CD4-positive, alpha-beta T cell treated with Interleukin-21 for 1 hour (primary cell): ENCODE measurements at regions not wholly inside any gene's neighbourhood (a gene's known extent, or its start where the extent isn't known, plus 50 kb on each side); places are given as distances from the start of the nearest gene placed in this dataset.
"Not testable (repeated sequence)": the region's sequence is repeated elsewhere in the genome, so short reads cannot be mapped to it uniquely, and the experiment has no call there.

ENCODE experiments used
- DNase-seq: peaks from one replicate; pipeline ENCODE4 v3.0.0-alpha.2; 2020

- no peak for DNase-seq
These were observed 1306.3 kb upstream of the TMEM132C start for GRCh38 chr12:126960709-126961108.

DNA sequence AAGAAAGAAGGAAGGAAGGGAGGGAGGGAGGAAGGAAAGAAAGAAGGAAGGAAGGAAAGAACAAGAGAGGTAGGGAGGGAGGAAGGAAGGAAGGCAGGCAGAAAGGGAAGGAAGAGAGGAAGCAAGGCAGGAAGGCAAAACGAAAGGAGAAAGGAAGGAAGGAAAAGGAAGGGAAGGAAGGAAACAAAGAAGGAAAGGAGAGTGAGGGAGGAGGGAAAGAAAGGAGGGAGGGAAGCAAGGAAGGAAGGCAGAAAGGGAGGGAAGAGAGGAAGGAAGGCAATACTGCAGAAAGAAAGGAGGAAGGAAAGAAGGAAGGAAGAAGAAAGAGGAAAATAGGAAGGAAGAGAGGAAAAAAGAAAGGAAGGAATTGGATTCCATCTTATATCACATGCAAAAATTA lies 1303.1 kb upstream of the TMEM132C start:
- DNase-seq: no peak

GRCh38 chr12:126966498-126966897 lies 1300.5 kb upstream of the TMEM132C start:
- no peak for DNase-seq

- DNase-seq: no peak
These were observed 1299.8 kb upstream of the TMEM132C start for GRCh38 chr12:126967152-126967551.

- DNase-seq: no peak
These were observed 1292.2 kb upstream of the TMEM132C start for GRCh38 chr12:126974779-126975178.

DNA sequence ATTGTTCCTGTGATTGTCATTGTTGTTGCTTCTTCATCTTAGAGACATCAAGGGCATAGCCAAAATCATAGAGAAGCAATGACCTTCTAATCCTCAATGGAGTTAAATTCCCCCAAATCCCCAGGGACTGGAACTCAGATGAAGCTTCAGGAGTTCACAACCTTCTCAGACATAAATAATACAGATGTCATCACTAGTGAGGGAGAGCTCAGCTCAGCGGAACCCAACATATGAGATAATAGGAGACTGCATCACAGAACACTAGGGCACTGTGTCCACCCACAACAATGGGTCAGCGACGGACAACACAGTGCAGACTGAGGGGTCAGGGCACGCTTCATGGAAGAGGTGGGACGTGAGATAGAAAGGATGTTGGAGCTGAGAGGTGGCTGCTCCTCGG lies 1290.4 kb upstream of the TMEM132C start:
- DNase-seq: no peak

- not testable (repeated sequence) for DNase-seq
These were observed 1287.4 kb upstream of the TMEM132C start for GRCh38 chr12:126979564-126979963.

- DNase-seq: no peak
These were observed 1284.3 kb upstream of the TMEM132C start for GRCh38 chr12:126982707-126983106.

GRCh38 chr12:126983735-126984134 lies 1283.2 kb upstream of the TMEM132C start:
- not testable (repeated sequence) for DNase-seq

- not testable (repeated sequence) for DNase-seq
These were observed 1281.3 kb upstream of the TMEM132C start for GRCh38 chr12:126985663-126986062.

- no peak for DNase-seq
These were observed 1277.4 kb upstream of the TMEM132C start for GRCh38 chr12:126989532-126989931.

DNA sequence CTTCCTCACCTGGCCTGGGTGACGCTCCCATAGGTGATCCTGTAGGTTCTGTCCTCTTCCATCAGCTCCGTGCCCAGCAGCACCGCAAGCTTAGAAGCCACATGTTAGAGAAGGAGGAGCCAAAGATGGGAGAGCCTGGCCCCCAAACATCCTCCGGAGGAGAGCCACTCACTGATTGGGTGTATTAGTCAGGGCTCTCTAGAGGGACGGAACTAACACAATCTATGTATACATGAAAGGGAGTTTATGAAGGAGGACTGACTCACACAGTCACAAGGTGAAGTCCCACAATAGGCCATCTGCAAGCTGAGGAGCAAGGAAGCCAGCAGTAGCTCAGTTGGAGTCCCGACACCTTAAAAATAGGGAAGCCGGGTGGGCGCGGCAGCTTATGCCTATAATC lies 1273.1 kb upstream of the TMEM132C start:
- DNase-seq: no peak

DNA sequence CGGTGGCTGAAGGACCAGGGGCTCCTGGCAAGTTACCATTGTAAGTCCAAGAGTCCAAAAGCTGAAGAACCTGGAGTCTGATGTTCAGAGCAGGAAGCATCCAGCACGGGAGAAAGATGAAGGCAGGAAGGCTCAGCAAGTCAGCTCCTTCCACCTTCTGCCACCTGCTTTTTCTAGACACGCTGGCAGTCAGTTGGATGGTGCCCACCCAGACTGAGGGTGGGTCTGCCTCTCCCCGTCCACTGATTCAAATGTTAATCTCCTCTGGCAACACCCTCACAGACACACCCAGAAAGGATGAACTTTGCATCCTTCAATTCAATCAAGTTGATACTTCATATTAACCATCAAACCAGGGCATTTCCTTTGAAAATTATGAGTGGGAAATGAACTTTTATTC lies 1272.4 kb upstream of the TMEM132C start:
- no peak for DNase-seq

DNA sequence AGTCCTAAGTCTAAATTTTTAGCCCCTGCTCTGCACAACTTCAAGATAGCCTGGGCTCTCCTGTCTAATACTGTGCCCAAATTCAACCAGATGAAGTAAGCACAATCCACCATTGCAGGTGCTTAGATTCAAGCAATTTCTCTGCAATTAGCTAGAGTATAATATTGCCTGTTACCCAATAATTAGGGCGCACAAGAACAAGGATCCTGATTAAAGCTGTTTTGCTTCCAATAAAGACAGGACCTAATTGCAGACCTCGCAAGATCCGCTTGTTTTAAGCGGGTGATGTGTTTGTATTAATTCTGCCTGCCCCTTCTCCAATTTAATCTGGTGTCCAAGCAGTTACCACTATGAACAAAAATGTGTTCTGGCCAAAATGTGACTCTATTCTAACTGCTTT lies 1268.9 kb upstream of the TMEM132C start:
- DNase-seq: no peak

DNA sequence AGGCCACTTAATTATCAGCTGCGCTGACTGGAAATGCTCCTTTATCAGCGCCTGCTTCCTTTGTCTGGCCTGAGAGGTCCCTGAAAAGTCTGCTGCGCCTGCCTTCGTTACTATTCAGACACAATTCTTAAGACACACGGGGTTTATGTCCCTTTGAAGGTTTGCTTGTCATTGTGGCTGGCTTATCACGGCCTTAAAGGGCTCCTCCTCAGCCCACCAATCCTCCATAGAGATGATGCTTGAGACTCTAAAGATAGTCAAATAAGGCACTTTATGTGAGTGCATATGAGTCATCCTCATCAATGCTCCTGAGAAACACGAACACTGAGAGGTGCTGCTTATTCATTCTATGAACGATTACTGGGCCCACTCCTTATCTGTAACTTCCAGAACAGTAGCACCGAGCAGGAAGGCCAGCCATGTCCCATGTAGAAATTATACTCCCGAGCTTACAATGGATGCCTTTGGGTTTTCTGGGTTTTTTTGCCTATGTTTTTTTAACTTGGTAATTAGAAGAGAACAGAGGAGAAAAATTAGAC lies 1268.2 kb upstream of the TMEM132C start:
- DNase-seq: no peak

- DNase-seq: no peak
These were observed 1267.6 kb upstream of the TMEM132C start for GRCh38 chr12:126999352-126999751.

GRCh38 chr12:127005406-127005805 lies 1261.6 kb upstream of the TMEM132C start:
- DNase-seq: no peak

- DNase-seq: no peak
These were observed 1260.0 kb upstream of the TMEM132C start for GRCh38 chr12:127006972-127007371.

GRCh38 chr12:127008755-127009403 lies 1258.1 kb upstream of the TMEM132C start:
- no peak for DNase-seq

GRCh38 chr12:127012109-127012508 lies 1254.9 kb upstream of the TMEM132C start:
- no peak for DNase-seq

DNA sequence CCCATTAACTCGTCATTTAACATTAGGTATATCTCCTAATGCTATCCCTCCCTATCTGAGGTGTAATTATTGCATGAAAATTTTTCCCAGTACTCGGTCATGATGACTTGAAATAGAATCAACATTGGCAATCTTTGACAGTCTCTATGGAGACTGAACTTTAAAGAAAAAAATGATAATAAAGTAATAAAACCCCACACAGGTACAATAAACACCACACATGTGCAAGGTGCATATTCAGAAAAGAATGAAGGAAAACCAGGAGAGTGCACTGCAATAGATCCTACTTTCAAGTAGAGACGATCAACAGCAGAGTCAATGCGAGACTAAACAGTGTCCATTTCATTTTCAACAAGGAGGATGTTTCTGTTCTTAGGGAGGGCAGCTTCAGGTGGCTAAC lies 1253.8 kb upstream of the TMEM132C start:
- DNase-seq: no peak

- DNase-seq: no peak
These were observed 1252.9 kb upstream of the TMEM132C start for GRCh38 chr12:127014079-127014478.

DNA sequence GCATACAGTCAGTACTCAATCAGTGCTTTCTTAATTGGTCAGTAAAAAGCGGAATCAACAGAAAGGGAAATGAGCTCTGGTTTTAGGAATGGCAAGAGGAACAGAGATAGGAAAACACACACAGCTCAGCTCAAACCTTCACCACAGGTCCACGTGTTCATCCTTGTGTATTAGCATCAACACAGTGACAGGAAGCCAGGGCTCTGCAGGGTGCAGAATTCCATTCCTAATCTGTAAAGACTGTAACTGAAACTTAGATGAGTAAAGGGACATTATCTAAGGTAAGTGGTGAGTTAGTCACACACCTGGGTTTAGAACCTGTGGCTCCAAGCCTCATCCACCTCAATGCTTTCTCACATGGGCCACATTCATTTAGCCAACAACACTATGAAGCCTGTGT lies 1242.2 kb upstream of the TMEM132C start:
- DNase-seq: no peak

DNA sequence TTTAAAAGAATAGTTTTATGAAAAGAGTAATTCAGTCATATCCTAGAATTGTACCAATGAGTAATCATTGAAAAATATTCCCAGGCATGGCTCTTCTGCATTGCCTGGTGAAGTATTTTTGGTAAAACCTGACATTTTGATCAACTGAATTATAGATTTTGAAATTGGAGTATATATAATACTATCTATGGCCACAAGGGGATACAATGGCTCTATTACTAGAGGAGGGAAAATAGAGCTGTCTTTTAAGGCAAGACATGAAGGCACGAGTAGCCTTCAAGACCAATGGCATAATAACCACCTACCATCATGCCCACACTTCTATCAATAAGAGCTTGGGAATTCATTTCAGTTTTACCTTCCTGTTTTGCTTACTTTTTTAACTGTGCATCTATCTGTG lies 1241.4 kb upstream of the TMEM132C start:
- DNase-seq: no peak
